ENCODE measurements at regions not wholly inside any gene's neighbourhood (a gene's known extent, or its start where the extent isn't known, plus 50 kb on each side); places are given as distances from the start of the nearest gene placed in this dataset.

DNA sequence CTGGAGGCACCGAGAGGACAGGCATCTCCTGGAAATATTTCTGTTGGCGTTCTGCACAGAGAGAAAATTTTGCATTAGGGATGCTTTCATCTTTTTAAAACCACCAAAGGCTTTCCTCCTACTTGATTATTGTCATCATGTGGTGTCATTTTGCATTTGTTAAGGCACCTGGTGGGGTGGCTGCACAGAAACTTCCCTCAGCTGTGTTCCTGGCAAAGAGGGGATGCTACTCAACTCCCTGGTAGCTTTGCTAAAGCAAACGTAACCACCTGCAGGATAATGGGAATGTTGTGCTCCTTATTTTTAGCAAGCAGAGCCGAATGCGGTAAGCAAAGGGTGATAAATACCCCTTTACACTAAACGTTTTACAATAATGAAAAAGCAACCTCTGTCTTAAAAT is 229.8 kb downstream of the STIM2 start:
- Histone ChIP-seq H3K79me2 (ENCODE audit: insufficient read depth) (no peaks in the 10 kb centered on the region), H3F3A (replicated peaks; ENCODE audit: insufficient read depth) (no peaks in the 10 kb centered on the region), H3K27ac (ENCODE audit: low read depth in 2 of 2, low read length in 1 of 2) (no peak overlapping the region), H3K36me3 (replicated peaks in 1 of 2; ENCODE audit: control insufficient read depth in 1 of 2, insufficient read depth in 2 of 2, low read length in 1 of 2) (no peaks in the 10 kb centered on the region), H3K9me3 (no peaks in the 10 kb centered on the region), H3K4me3 (ENCODE audit: low read depth in 2 of 2, low read length in 1 of 2) (no peak overlapping the region), H3K4me1 (ENCODE audit: control insufficient read depth in 1 of 2, insufficient read depth in 2 of 2, low read depth in 1 of 2, low read length in 1 of 2) (no peaks in the 10 kb centered on the region), H4K20me1 (ENCODE audit: insufficient read depth) (no peaks in the 10 kb centered on the region), H3K9me2 (no peaks in the 10 kb centered on the region), H3K4me2 (no peak overlapping the region), H2AFZ (ENCODE audit: low read depth) (no peak overlapping the region), H3K27me3 (ENCODE audit: insufficient read depth) (peaks cover 25% of the 10 kb centered on the region; the same call in 1 of the 2 replicates), H3K9ac (no peak overlapping the region)
- 26% methylated on average over 6 of the region's 6 CpGs for WGBS (ENCODE audit: low lambda C conversion rate)
- no peak for DNase-seq
- ChIA-PET POLR2A (no interaction called here), CTCF (no interaction called here)
- TF ChIP-seq, protein P1, sequence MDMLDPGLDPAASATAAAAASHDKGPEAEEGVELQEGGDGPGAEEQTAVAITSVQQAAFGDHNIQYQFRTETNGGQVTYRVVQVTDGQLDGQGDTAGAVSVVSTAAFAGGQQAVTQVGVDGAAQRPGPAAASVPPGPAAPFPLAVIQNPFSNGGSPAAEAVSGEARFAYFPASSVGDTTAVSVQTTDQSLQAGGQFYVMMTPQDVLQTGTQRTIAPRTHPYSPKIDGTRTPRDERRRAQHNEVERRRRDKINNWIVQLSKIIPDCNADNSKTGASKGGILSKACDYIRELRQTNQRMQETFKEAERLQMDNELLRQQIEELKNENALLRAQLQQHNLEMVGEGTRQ (IDR thresholded peaks at IDR 0.05; ENCODE audit: borderline replicate concordance, low read depth, low read length), result no peak
- TF ChIP-seq EP300 (IDR thresholded peaks at IDR 0.05; ENCODE audit: borderline replicate concordance in 1 of 2, low read depth in 1 of 2, low read length in 1 of 2), result no peak
- no peak for TF ChIP-seq EZH2phosphoT487 (IDR thresholded peaks at IDR 0.05; ENCODE audit: borderline replicate concordance, low read depth)
- TF ChIP-seq SIN3A (IDR thresholded peaks at IDR 0.05; ENCODE audit: borderline replicate concordance, low read depth, low read length), result no peak

DNA sequence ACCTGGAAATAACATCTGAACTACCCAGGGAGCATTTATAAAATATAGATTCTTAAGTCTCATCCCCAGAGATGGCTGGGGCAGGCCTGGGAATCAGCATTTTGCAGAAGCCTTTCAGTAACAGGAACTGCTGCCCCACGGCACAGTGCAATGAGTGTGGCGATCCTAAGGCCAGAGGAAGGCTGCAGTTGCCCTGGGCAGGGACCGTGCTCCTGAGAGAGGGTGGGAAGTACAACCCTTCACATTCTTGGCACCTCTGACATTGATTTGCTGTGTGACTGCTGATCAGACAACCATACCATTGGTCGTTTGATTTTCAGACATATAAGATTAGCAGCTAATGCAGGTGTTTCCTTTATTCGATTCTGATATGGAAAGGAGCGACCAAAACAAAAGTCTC is 233.6 kb downstream of the STIM2 start:
- ChIA-PET POLR2A (no interaction called here), CTCF (no interaction called here)
- H4K20me1 ChIP-seq (ENCODE audit: insufficient read depth), result no peaks in the 10 kb centered on the region
- no peaks in the 10 kb centered on the region for H3K79me2 ChIP-seq (ENCODE audit: insufficient read depth)
- no peak overlapping the region for H3K4me2 ChIP-seq
- no peaks in the 10 kb centered on the region for H3K9me2 ChIP-seq
- TF ChIP-seq ELF1 (IDR thresholded peaks at IDR 0.05) (no peak), CHD2 (IDR thresholded peaks at IDR 0.05; ENCODE audit: low read length, partially characterized antibody) (no peak), JUND (IDR thresholded peaks at IDR 0.05) (no peak), RCOR1 (IDR thresholded peaks at IDR 0.05; ENCODE audit: low read length) (no peak), RAD21 (IDR thresholded peaks at IDR 0.05; ENCODE audit: low read length) (no peak), SIN3A (IDR thresholded peaks at IDR 0.05; ENCODE audit: borderline replicate concordance, low read depth, low read length) (no peak), RXRA (IDR thresholded peaks at IDR 0.05; ENCODE audit: borderline replicate concordance, low read depth) (no peak), GABPA (IDR thresholded peaks at IDR 0.05; ENCODE audit: low read depth) (no peak), EP300 (IDR thresholded peaks at IDR 0.05; ENCODE audit: borderline replicate concordance in 1 of 2, low read depth in 1 of 2, low read length in 1 of 2) (no peak)
- TF ChIP-seq, protein P2, sequence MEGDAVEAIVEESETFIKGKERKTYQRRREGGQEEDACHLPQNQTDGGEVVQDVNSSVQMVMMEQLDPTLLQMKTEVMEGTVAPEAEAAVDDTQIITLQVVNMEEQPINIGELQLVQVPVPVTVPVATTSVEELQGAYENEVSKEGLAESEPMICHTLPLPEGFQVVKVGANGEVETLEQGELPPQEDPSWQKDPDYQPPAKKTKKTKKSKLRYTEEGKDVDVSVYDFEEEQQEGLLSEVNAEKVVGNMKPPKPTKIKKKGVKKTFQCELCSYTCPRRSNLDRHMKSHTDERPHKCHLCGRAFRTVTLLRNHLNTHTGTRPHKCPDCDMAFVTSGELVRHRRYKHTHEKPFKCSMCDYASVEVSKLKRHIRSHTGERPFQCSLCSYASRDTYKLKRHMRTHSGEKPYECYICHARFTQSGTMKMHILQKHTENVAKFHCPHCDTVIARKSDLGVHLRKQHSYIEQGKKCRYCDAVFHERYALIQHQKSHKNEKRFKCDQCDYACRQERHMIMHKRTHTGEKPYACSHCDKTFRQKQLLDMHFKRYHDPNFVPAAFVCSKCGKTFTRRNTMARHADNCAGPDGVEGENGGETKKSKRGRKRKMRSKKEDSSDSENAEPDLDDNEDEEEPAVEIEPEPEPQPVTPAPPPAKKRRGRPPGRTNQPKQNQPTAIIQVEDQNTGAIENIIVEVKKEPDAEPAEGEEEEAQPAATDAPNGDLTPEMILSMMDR (IDR thresholded peaks at IDR 0.05), result no peak
- TF ChIP-seq, protein P3, sequence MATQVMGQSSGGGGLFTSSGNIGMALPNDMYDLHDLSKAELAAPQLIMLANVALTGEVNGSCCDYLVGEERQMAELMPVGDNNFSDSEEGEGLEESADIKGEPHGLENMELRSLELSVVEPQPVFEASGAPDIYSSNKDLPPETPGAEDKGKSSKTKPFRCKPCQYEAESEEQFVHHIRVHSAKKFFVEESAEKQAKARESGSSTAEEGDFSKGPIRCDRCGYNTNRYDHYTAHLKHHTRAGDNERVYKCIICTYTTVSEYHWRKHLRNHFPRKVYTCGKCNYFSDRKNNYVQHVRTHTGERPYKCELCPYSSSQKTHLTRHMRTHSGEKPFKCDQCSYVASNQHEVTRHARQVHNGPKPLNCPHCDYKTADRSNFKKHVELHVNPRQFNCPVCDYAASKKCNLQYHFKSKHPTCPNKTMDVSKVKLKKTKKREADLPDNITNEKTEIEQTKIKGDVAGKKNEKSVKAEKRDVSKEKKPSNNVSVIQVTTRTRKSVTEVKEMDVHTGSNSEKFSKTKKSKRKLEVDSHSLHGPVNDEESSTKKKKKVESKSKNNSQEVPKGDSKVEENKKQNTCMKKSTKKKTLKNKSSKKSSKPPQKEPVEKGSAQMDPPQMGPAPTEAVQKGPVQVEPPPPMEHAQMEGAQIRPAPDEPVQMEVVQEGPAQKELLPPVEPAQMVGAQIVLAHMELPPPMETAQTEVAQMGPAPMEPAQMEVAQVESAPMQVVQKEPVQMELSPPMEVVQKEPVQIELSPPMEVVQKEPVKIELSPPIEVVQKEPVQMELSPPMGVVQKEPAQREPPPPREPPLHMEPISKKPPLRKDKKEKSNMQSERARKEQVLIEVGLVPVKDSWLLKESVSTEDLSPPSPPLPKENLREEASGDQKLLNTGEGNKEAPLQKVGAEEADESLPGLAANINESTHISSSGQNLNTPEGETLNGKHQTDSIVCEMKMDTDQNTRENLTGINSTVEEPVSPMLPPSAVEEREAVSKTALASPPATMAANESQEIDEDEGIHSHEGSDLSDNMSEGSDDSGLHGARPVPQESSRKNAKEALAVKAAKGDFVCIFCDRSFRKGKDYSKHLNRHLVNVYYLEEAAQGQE (IDR thresholded peaks at IDR 0.05; ENCODE audit: low read depth, low read length), result no peak
- TF ChIP-seq, protein P4, sequence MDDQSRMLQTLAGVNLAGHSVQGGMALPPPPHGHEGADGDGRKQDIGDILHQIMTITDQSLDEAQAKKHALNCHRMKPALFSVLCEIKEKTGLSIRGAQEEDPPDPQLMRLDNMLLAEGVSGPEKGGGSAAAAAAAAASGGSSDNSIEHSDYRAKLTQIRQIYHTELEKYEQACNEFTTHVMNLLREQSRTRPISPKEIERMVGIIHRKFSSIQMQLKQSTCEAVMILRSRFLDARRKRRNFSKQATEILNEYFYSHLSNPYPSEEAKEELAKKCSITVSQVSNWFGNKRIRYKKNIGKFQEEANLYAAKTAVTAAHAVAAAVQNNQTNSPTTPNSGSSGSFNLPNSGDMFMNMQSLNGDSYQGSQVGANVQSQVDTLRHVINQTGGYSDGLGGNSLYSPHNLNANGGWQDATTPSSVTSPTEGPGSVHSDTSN (IDR thresholded peaks at IDR 0.05), result no peak
- H3K9ac ChIP-seq, result no peak overlapping the region
- H3K36me3 ChIP-seq (replicated peaks in 1 of 2; ENCODE audit: control insufficient read depth in 1 of 2, insufficient read depth in 2 of 2, low read length in 1 of 2), result no peaks in the 10 kb centered on the region
- DNase-seq, result no peak
- WGBS (ENCODE audit: low lambda C conversion rate), result 11% methylated on average over 6 of the region's 6 CpGs
- H3F3A ChIP-seq (replicated peaks; ENCODE audit: insufficient read depth), result no peaks in the 10 kb centered on the region
- peaks cover 18% of the 10 kb centered on the region; the same call in 1 of the 2 replicates for H3K27me3 ChIP-seq (ENCODE audit: insufficient read depth)
- H2AFZ ChIP-seq (ENCODE audit: low read depth), result no peak overlapping the region
- no peaks in the 10 kb centered on the region for H3K9me3 ChIP-seq
- H3K27ac ChIP-seq (ENCODE audit: low read depth in 2 of 2, low read length in 1 of 2), result no peak overlapping the region
- H3K4me3 ChIP-seq (ENCODE audit: low read depth in 2 of 2, low read length in 1 of 2), result no peak overlapping the region
- H3K4me1 ChIP-seq (ENCODE audit: control insufficient read depth in 1 of 2, insufficient read depth in 2 of 2, low read depth in 1 of 2, low read length in 1 of 2), result no peaks in the 10 kb centered on the region

All from SK-N-SH (cell line).